NCI-H748 treated with DMSO at 0.1 percent for 48 hours (cell line): ENCODE measurements at regions not wholly inside any gene's neighbourhood (a gene's known extent, or its start where the extent isn't known, plus 50 kb on each side); places are given as distances from the start of the nearest gene placed in this dataset.

Experiments
- DNase-seq: peaks from one replicate; lab custom pipeline; 2025; lab: John Stamatoyannopoulos, UW

GRCh38 chr5:56346044-56346710 lies 113.0 kb upstream of the ANKRD55 start:
- DNase-seq, result no peak

GRCh38 chr5:56345352-56345751 lies 112.2 kb upstream of the ANKRD55 start:
- no peak for DNase-seq

- no peak for DNase-seq
Observed at GRCh38 chr5:56344594-56344993, 111.5 kb upstream of the ANKRD55 start.

- no peak for DNase-seq
Observed at GRCh38 chr5:56343988-56344387, 110.9 kb upstream of the ANKRD55 start.

- no peak for DNase-seq
Observed at GRCh38 chr5:56342616-56343015, 109.5 kb upstream of the ANKRD55 start.

GRCh38 chr5:56340196-56340980 lies 107.3 kb upstream of the ANKRD55 start:
- no peak for DNase-seq

GRCh38 chr5:56339732-56340131 lies 106.6 kb upstream of the ANKRD55 start:
- no peak for DNase-seq

- no peak for DNase-seq
Observed at GRCh38 chr5:56337715-56338319, 104.7 kb upstream of the ANKRD55 start.

- no peak for DNase-seq
Observed at GRCh38 chr5:56335212-56335611, 102.1 kb upstream of the ANKRD55 start.

- DNase-seq, result no peak
Observed at GRCh38 chr5:56330806-56331205, 97.7 kb upstream of the ANKRD55 start.

- DNase-seq, result no peak
Observed at GRCh38 chr5:56330167-56330566, 97.0 kb upstream of the ANKRD55 start.

- no peak for DNase-seq
Observed at GRCh38 chr5:56329652-56330051, 96.5 kb upstream of the ANKRD55 start.

GRCh38 chr5:56328753-56329560 lies 95.8 kb upstream of the ANKRD55 start:
- no peak for DNase-seq

GRCh38 chr5:56327809-56328208 lies 94.7 kb upstream of the ANKRD55 start:
- DNase-seq, result no peak

- no peak for DNase-seq
Observed at GRCh38 chr5:56326770-56327169, 93.6 kb upstream of the ANKRD55 start.

- no peak for DNase-seq
Observed at GRCh38 chr5:56326116-56326515, 93.0 kb upstream of the ANKRD55 start.

GRCh38 chr5:56325039-56325438 lies 91.9 kb upstream of the ANKRD55 start:
- DNase-seq, result no peak

- no peak for DNase-seq
Observed at GRCh38 chr5:56323505-56323904, 90.4 kb upstream of the ANKRD55 start.

GRCh38 chr5:56322592-56322991 lies 89.5 kb upstream of the ANKRD55 start:
- DNase-seq, result no peak

GRCh38 chr5:56321236-56321881 lies 88.2 kb upstream of the ANKRD55 start:
- no peak for DNase-seq

GRCh38 chr5:56320686-56321085 lies 87.6 kb upstream of the ANKRD55 start:
- DNase-seq, result no peak
